H1 (cell line): ENCODE measurements at regions not wholly inside any gene's neighbourhood (a gene's known extent, or its start where the extent isn't known, plus 50 kb on each side); places are given as distances from the start of the nearest gene placed in this dataset.

ENCODE experiments used
- CTCF ChIA-PET: fragments of 300-600 bp; sonication (Branson Sonifier 250); formaldehyde crosslinking; loops from one replicate; lab custom pipeline; 2021; ENCODE audit not compliant: partially characterized antibody; lab: Charles Lee
- POLR2A ChIA-PET: fragments of 300-600 bp; sonication (Branson Sonifier 250); formaldehyde crosslinking; loops from one replicate; lab custom pipeline; 2021; ENCODE audit warnings: inconsistent platforms; ENCODE audit not compliant: partially characterized antibody; lab: Charles Lee
- DNase-seq, 2 experiments: peaks; one replicate each; pipeline versions ENCODE4 v3.0.0 to v3.0.0-alpha.2; 2010 to 2022; ENCODE audit warnings: low spot score in 2 of 2, low read depth in 1 of 2, mixed read lengths in 1 of 2
- FAIRE-seq: peaks from 2 replicates; lab custom pipeline; 2011; peaks lifted over from hg19 to GRCh38; lab: Jason Lieb, UNC
- H2AFZ ChIP-seq: 2 replicates; pipeline ENCODE4 v1.8.1; 2012; ENCODE audit warnings: low read length, inconsistent platforms
- H2AK5ac ChIP-seq: 2 replicates; pipeline ENCODE4 v1.6.1; 2013; ENCODE audit warnings: low read depth, low read length
- H2BK120ac ChIP-seq: replicated peaks from 2 replicates; pipeline ENCODE3; 2013; ENCODE audit warnings: low read depth, low read length, inconsistent platforms
- H2BK12ac ChIP-seq: 2 replicates; pipeline ENCODE4 v1.6.1; 2013; ENCODE audit warnings: low read depth, low read length
- H2BK15ac ChIP-seq: 2 replicates; pipeline ENCODE4 v1.6.1; 2013; ENCODE audit warnings: low read length
- H2BK20ac ChIP-seq: 2 replicates; pipeline ENCODE4 v1.6.1; 2013; ENCODE audit warnings: low read length
- H2BK5ac ChIP-seq: 2 replicates; pipeline ENCODE4 v1.6.1; 2013; ENCODE audit warnings: low read depth, low read length
- H3K14ac ChIP-seq: 2 replicates; pipeline ENCODE4 v1.6.1; 2013; ENCODE audit warnings: inconsistent platforms; ENCODE audit not compliant: insufficient read length
- H3K18ac ChIP-seq: 2 replicates; pipeline ENCODE4 v1.6.1; 2013; ENCODE audit warnings: low read length; ENCODE audit errors: extremely low read depth
- H3K23ac ChIP-seq: 2 replicates; pipeline ENCODE4 v1.6.1; 2013; ENCODE audit warnings: inconsistent platforms; ENCODE audit not compliant: insufficient read length
- H3K23me2 ChIP-seq: 2 replicates; pipeline ENCODE4 v1.6.1; 2013; ENCODE audit warnings: low read depth, low read length
- H3K27ac ChIP-seq: 2 replicates; pipeline ENCODE4 v1.6.1; 2011; ENCODE audit warnings: low read depth, low read length, inconsistent platforms
- H3K27me3 ChIP-seq, 4 experiments: replicated peaks in 1 of 4; 1 replicate in 1 of 4; 2 replicates in 3 of 4; pipeline versions ENCODE4 v1.6.1 to v1.8.1; 2011 to 2013; ENCODE audit warnings: low read length in 3 of 4, mild to moderate bottlenecking in 3 of 4, inconsistent platforms in 2 of 4, mixed read lengths in 2 of 4, moderate library complexity in 1 of 4; ENCODE audit not compliant: control insufficient read depth in 3 of 4, insufficient read depth in 3 of 4; ENCODE audit errors: extremely low read depth in 1 of 4
- H3K36me3 ChIP-seq, 4 experiments: 2 replicates each; pipeline versions ENCODE4 v1.6.1 to v1.8.1; 2011 to 2013; ENCODE audit warnings: mild to moderate bottlenecking in 4 of 4, low read length in 3 of 4, moderate library complexity in 2 of 4, control low read depth in 1 of 4, inconsistent platforms in 1 of 4; ENCODE audit not compliant: insufficient read depth in 4 of 4, control insufficient read depth in 2 of 4
- H3K4ac ChIP-seq: replicated peaks from 2 replicates; pipeline ENCODE3; 2013; ENCODE audit warnings: low read length, low read depth, mixed read lengths, inconsistent platforms; ENCODE audit not compliant: insufficient read length
- H3K4me1 ChIP-seq, 4 experiments: replicated peaks in 1 of 4; 1 replicate in 1 of 4; 2 replicates in 3 of 4; pipeline versions ENCODE4 v1.6.1 to v1.8.1; 2011 to 2013; ENCODE audit warnings: low read length in 3 of 4, inconsistent platforms in 2 of 4, mixed read lengths in 1 of 4; ENCODE audit not compliant: insufficient read depth in 4 of 4, control insufficient read depth in 3 of 4
- H3K4me2 ChIP-seq, 2 experiments: 2 replicates each; pipeline versions ENCODE4 v1.6.1 to v1.8.1; 2011 to 2013; ENCODE audit warnings: low read depth in 2 of 2, low read length in 2 of 2, control low read depth in 1 of 2, inconsistent platforms in 1 of 2, mild to moderate bottlenecking in 1 of 2; ENCODE audit not compliant: insufficient read depth in 1 of 2
- H3K4me3 ChIP-seq, 4 experiments: fragments of 200-600, 300-600 bp in 1 of 4; sonication (generic), shearing (Covaris generic), sonication (Bioruptor Twin) in 1 of 4; 2 replicates each; pipeline versions ENCODE4 v1.5.1 to v1.8.1; 2011 to 2016; ENCODE audit warnings: low read length in 4 of 4, low read depth in 3 of 4, control low read depth in 2 of 4, inconsistent platforms in 2 of 4, mild to moderate bottlenecking in 2 of 4, mixed read lengths in 1 of 4, moderate library complexity in 1 of 4; ENCODE audit not compliant: insufficient read depth in 2 of 4; ENCODE audit errors: extremely low read depth in 1 of 4
- H3K56ac ChIP-seq: replicated peaks from 2 replicates; pipeline ENCODE3; 2013; ENCODE audit warnings: low read depth, mild to moderate bottlenecking, mixed read lengths, low read length, inconsistent platforms; ENCODE audit not compliant: insufficient read length
- H3K79me1 ChIP-seq: 2 replicates; pipeline ENCODE4 v1.6.1; 2013; ENCODE audit warnings: low read depth, low read length, control low read depth
- H3K79me2 ChIP-seq, 2 experiments: 2 replicates each; pipeline versions ENCODE4 v1.6.1 to v1.8.1; 2012 to 2013; ENCODE audit warnings: low read length in 2 of 2, mild to moderate bottlenecking in 2 of 2, inconsistent platforms in 1 of 2; ENCODE audit not compliant: insufficient read depth in 2 of 2, control insufficient read depth in 1 of 2
- H3K9ac ChIP-seq, 4 experiments: replicated peaks in 1 of 4; 1 replicate in 1 of 4; 2 replicates in 3 of 4; pipeline versions ENCODE4 v1.6.1 to v1.8.1; 2011 to 2013; ENCODE audit warnings: low read depth in 3 of 4, low read length in 3 of 4, control low read depth in 2 of 4, mild to moderate bottlenecking in 2 of 4, moderate library complexity in 2 of 4, inconsistent platforms in 1 of 4; ENCODE audit errors: extremely low read depth in 1 of 4
- H3K9me3 ChIP-seq, 2 experiments: 2 replicates each; pipeline versions ENCODE4 v1.6.1 to v1.8.1; 2012 to 2013; ENCODE audit warnings: mild to moderate bottlenecking in 2 of 2, moderate library complexity in 2 of 2, control low read depth in 1 of 2, inconsistent platforms in 1 of 2, low read depth in 1 of 2, low read length in 1 of 2, mixed read lengths in 1 of 2; ENCODE audit not compliant: insufficient read depth in 2 of 2
- H4K20me1 ChIP-seq, 2 experiments: replicated peaks in 1 of 2; 2 replicates each; pipeline versions ENCODE3 to v1.8.1; 2011 to 2013; ENCODE audit warnings: inconsistent platforms in 2 of 2, low read length in 2 of 2, mild to moderate bottlenecking in 1 of 2; ENCODE audit not compliant: insufficient read depth in 2 of 2, control insufficient read depth in 1 of 2
- H4K5ac ChIP-seq: 2 replicates; pipeline ENCODE4 v1.6.1; 2013; ENCODE audit warnings: low read length, low read depth, mixed read lengths, inconsistent platforms; ENCODE audit not compliant: insufficient read length
- H4K8ac ChIP-seq: 2 replicates; pipeline ENCODE4 v1.8.0; 2013; ENCODE audit warnings: mild to moderate bottlenecking, moderate library complexity, low read length, inconsistent platforms; ENCODE audit not compliant: insufficient read depth; ENCODE audit errors: extremely low read depth
- H4K91ac ChIP-seq: replicated peaks from 2 replicates; pipeline ENCODE3; 2013; ENCODE audit warnings: low read length, mixed read lengths, inconsistent platforms; ENCODE audit not compliant: insufficient read length
- JUND ChIP-seq: IDR thresholded peaks from 2 replicates; pipeline ENCODE4 v1.6.1; 2011; ENCODE audit warnings: mild to moderate bottlenecking, improper control_type of control experiment, low read length
- RAD21 ChIP-seq, 2 experiments: IDR thresholded peaks in 1 of 2; conservative IDR thresholded peaks in 1 of 2; 2 replicates each; pipeline ENCODE4 v1.6.1; 2011; ENCODE audit warnings: low read depth in 2 of 2, low read length in 2 of 2, improper control_type of control experiment in 1 of 2, inconsistent platforms in 1 of 2, mild to moderate bottlenecking in 1 of 2, moderate library complexity in 1 of 2
- WGBS, 2 experiments: shearing (Covaris generic) in 1 of 2; methylation state at CpG; one replicate each; pipeline versions ENCODE4 v1.1.6 to v1.1.7; 2013 to 2015; ENCODE audit warnings: low lambda C conversion rate in 2 of 2, mixed read lengths in 2 of 2, inconsistent platforms in 1 of 2, low coverage in 1 of 2, missing lambda C conversion rate in 1 of 2; ENCODE audit not compliant: insufficient replicate concordance in 2 of 2, insufficient coverage in 1 of 2, insufficient read length in 1 of 2; ENCODE audit errors: extremely low coverage in 1 of 2, missing lambda C conversion rate in 1 of 2; 5-methylcytosine and 5-hydroxymethylcytosine counted together
- TF ChIP-seq, protein P1 (sequence below), 3 experiments: IDR thresholded peaks; 1 replicate in 2 of 3; 2 replicates in 1 of 3; pipeline versions ENCODE4 v1.5.1 to v1.6.1; 2011; ENCODE audit warnings: low read length in 3 of 3, mild to moderate bottlenecking in 3 of 3, inconsistent platforms in 2 of 3, low read depth in 1 of 3, moderate library complexity in 1 of 3; ENCODE audit not compliant: insufficient read depth in 1 of 3; ENCODE audit errors: control extremely low read depth in 1 of 3

DNA sequence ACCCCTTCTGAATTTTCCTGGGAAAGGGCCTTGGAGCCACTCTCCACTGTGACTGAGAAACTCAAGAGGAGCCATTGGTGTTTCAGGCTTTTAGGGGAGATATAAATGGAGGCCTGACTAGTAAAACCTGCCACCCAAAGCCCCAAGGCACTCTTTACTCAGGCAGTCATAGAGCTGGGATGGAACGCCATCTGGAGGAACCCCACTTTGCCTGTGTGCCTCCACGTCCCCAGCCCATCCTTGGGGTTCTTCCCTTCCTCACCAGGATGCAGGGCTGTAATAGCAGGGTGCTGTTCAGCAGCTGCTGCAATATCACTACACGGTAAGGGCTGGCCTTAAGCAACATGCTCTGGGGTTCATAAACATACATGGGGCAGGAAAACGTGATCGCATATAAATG lies 232.6 kb downstream of the BAMBI start:
- no peak overlapping the region for H3K4me3 ChIP-seq
- no peak overlapping the region; the same call in 1 of the 2 replicates for H4K8ac ChIP-seq
- no peaks in the 10 kb centered on the region for H3K9me3 ChIP-seq
- H3K23ac ChIP-seq, result no peak overlapping the region
- H4K5ac ChIP-seq, result no peak overlapping the region
- no peaks in the 10 kb centered on the region for H3K79me2 ChIP-seq
- H3K27me3 ChIP-seq, result no peaks in the 10 kb centered on the region
- no peak overlapping the region for H2AFZ ChIP-seq
- H2BK15ac ChIP-seq, result no peak overlapping the region
- TF ChIP-seq JUND, result no peak
- peak; percentile 32 to 49 for TF ChIP-seq RAD21 (IDR thresholded peaks at IDR 0.05 in 1 of 2, conservative IDR thresholded peaks at IDR 0.05 in 1 of 2; ENCODE audit: low read depth in 2 of 2, low read length in 2 of 2)
- TF ChIP-seq, protein P1, sequence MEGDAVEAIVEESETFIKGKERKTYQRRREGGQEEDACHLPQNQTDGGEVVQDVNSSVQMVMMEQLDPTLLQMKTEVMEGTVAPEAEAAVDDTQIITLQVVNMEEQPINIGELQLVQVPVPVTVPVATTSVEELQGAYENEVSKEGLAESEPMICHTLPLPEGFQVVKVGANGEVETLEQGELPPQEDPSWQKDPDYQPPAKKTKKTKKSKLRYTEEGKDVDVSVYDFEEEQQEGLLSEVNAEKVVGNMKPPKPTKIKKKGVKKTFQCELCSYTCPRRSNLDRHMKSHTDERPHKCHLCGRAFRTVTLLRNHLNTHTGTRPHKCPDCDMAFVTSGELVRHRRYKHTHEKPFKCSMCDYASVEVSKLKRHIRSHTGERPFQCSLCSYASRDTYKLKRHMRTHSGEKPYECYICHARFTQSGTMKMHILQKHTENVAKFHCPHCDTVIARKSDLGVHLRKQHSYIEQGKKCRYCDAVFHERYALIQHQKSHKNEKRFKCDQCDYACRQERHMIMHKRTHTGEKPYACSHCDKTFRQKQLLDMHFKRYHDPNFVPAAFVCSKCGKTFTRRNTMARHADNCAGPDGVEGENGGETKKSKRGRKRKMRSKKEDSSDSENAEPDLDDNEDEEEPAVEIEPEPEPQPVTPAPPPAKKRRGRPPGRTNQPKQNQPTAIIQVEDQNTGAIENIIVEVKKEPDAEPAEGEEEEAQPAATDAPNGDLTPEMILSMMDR (IDR thresholded peaks at IDR 0.05; ENCODE audit: control extremely low read depth in 1 of 3, insufficient read depth in 1 of 3, low read depth in 1 of 3, low read length in 3 of 3), result peak in 1 of 3 experiments; percentile 15; a peak in 1 of 4 replicates
- no peaks in the 10 kb centered on the region for H3K36me3 ChIP-seq
- no peak overlapping the region for H2BK20ac ChIP-seq
- H3K79me1 ChIP-seq, result no peaks in the 10 kb centered on the region
- H4K91ac ChIP-seq, result no peak overlapping the region
- no peak overlapping the region for H3K14ac ChIP-seq
- no peak overlapping the region for H3K4me2 ChIP-seq
- no peak overlapping the region for H3K27ac ChIP-seq
- no peak overlapping the region for H2BK5ac ChIP-seq
- no peak for FAIRE-seq
- ChIA-PET CTCF (no interaction called here), POLR2A (no interaction called here)
- no peaks in the 10 kb centered on the region for H3K4me1 ChIP-seq
- H3K18ac ChIP-seq, result no peak overlapping the region
- no peak overlapping the region for H3K4ac ChIP-seq
- no peak overlapping the region for H2BK12ac ChIP-seq
- DNase-seq, result no peak
- H3K56ac ChIP-seq, result no peak overlapping the region
- H3K9ac ChIP-seq, result no peak overlapping the region
- no peaks in the 10 kb centered on the region for H3K23me2 ChIP-seq
- H2BK120ac ChIP-seq, result no peak overlapping the region
- WGBS, 2 experiments, result 84% methylated on average over 5 of the region's 5 CpGs; no CpG with 5 or more reads in 1 of the 2 experiments
- no peaks in the 10 kb centered on the region for H4K20me1 ChIP-seq
- no peak overlapping the region for H2AK5ac ChIP-seq
